H9 (cell line): ENCODE measurements at regions not wholly inside any gene's neighbourhood (a gene's known extent, or its start where the extent isn't known, plus 50 kb on each side); places are given as distances from the start of the nearest gene placed in this dataset.

Source experiments
- DNase-seq: peaks from one replicate; pipeline ENCODE4 v3.0.0-alpha.2; 2017
- H2AFZ ChIP-seq: one replicate; pipeline ENCODE4 v1.6.1; 2013; ENCODE audit warnings: mild to moderate bottlenecking, low read length, control low read depth, moderate library complexity
- H2AK5ac ChIP-seq: 2 replicates; pipeline ENCODE4 v1.6.1; 2013; ENCODE audit warnings: low read length, control low read depth, mixed read lengths; ENCODE audit not compliant: insufficient read length
- H2BK120ac ChIP-seq: one replicate; pipeline ENCODE4 v1.6.1; 2013; ENCODE audit warnings: low read depth, mild to moderate bottlenecking, low read length, control low read depth, inconsistent platforms; ENCODE audit not compliant: poor library complexity, severe bottlenecking
- H2BK12ac ChIP-seq: 2 replicates; pipeline ENCODE4 v1.6.1; 2013; ENCODE audit warnings: low read length, control low read depth, mixed read lengths, low read depth; ENCODE audit not compliant: insufficient read length
- H2BK15ac ChIP-seq: 2 replicates; pipeline ENCODE4 v1.6.1; 2013; ENCODE audit warnings: low read depth, low read length, control low read depth
- H2BK20ac ChIP-seq: one replicate; pipeline ENCODE4 v1.6.1; 2013; ENCODE audit warnings: low read depth, mild to moderate bottlenecking, low read length, control low read depth, inconsistent platforms; ENCODE audit not compliant: poor library complexity, severe bottlenecking
- H2BK5ac ChIP-seq: 2 replicates; pipeline ENCODE4 v1.6.1; 2013; ENCODE audit warnings: low read length, control low read depth, mixed read lengths; ENCODE audit not compliant: insufficient read length
- H3K14ac ChIP-seq: 2 replicates; pipeline ENCODE4 v1.6.1; 2013; ENCODE audit warnings: low read length, control low read depth; ENCODE audit not compliant: insufficient read depth
- H3K18ac ChIP-seq: 2 replicates; pipeline ENCODE4 v1.6.1; 2013; ENCODE audit warnings: low read depth, mild to moderate bottlenecking, mixed read lengths, low read length, control low read depth; ENCODE audit not compliant: insufficient read length
- H3K23ac ChIP-seq: 2 replicates; pipeline ENCODE4 v1.6.1; 2013; ENCODE audit warnings: low read length, control low read depth, mixed read lengths, low read depth; ENCODE audit not compliant: insufficient read length
- H3K23me2 ChIP-seq: 2 replicates; pipeline ENCODE4 v1.6.1; 2013; ENCODE audit warnings: low read depth, mild to moderate bottlenecking, mixed read lengths, low read length, control low read depth; ENCODE audit not compliant: insufficient read length, poor library complexity, severe bottlenecking
- H3K27ac ChIP-seq: 2 replicates; pipeline ENCODE4 v1.5.1; 2013; ENCODE audit warnings: low read length, control low read depth, mixed read lengths, low read depth; ENCODE audit not compliant: insufficient read length
- H3K27me3 ChIP-seq: 2 replicates; pipeline ENCODE4 v1.6.1; 2013; ENCODE audit warnings: low read length, control low read depth, inconsistent platforms; ENCODE audit not compliant: insufficient read depth
- H3K4ac ChIP-seq: 2 replicates; pipeline ENCODE4 v1.6.1; 2013; ENCODE audit warnings: low read depth, mild to moderate bottlenecking, control low read depth, inconsistent platforms, low read length, moderate library complexity
- H3K4me1 ChIP-seq: 2 replicates; pipeline ENCODE4 v1.6.1; 2013; ENCODE audit warnings: low read length, control low read depth, inconsistent platforms; ENCODE audit not compliant: insufficient read depth
- H3K4me2 ChIP-seq: 2 replicates; pipeline ENCODE4 v1.6.1; 2013; ENCODE audit warnings: low read length, control low read depth, mixed read lengths; ENCODE audit not compliant: insufficient read length, insufficient read depth
- H3K56ac ChIP-seq: 2 replicates; pipeline ENCODE4 v1.6.1; 2013; ENCODE audit warnings: low read depth, mild to moderate bottlenecking, mixed read lengths, low read length, control low read depth; ENCODE audit not compliant: insufficient read length
- H3K79me1 ChIP-seq: 2 replicates; pipeline ENCODE4 v1.6.1; 2013; ENCODE audit warnings: low read depth, mild to moderate bottlenecking, moderate library complexity, low read length, control low read depth, inconsistent platforms; ENCODE audit not compliant: insufficient read depth, poor library complexity, severe bottlenecking
- H3K79me2 ChIP-seq: 2 replicates; pipeline ENCODE4 v1.6.1; 2013; ENCODE audit warnings: low read length, control low read depth, inconsistent platforms; ENCODE audit not compliant: insufficient read depth
- H3K9ac ChIP-seq: 2 replicates; pipeline ENCODE4 v1.6.1; 2013; ENCODE audit warnings: low read length, control low read depth, mixed read lengths; ENCODE audit not compliant: insufficient read length; ENCODE audit errors: extremely low read depth
- H3K9me3 ChIP-seq: one replicate; pipeline ENCODE4 v1.6.1; 2013; ENCODE audit warnings: low read depth, low read length, inconsistent platforms; ENCODE audit not compliant: control insufficient read depth
- H3T11ph ChIP-seq: one replicate; pipeline ENCODE4 v1.6.1; 2013; ENCODE audit warnings: mild to moderate bottlenecking, low read length, control low read depth, inconsistent platforms
- H4K20me1 ChIP-seq: one replicate; pipeline ENCODE4 v1.6.1; 2013; ENCODE audit not compliant: control insufficient read depth, insufficient read length, insufficient read depth
- H4K5ac ChIP-seq: 2 replicates; pipeline ENCODE4 v1.6.1; 2013; ENCODE audit warnings: low read depth, mild to moderate bottlenecking, mixed read lengths, low read length, control low read depth; ENCODE audit not compliant: insufficient read length
- H4K8ac ChIP-seq: replicated peaks from 2 replicates; pipeline ENCODE4 v1.6.1; 2013; ENCODE audit warnings: low read length, control low read depth, mixed read lengths, low read depth; ENCODE audit not compliant: insufficient read length
- H4K91ac ChIP-seq: 2 replicates; pipeline ENCODE4 v1.6.1; 2013; ENCODE audit warnings: low read depth, mild to moderate bottlenecking, moderate library complexity, mixed read lengths, low read length, control low read depth; ENCODE audit not compliant: insufficient read length
- H3K27ac Mint-ChIP-seq, 3 experiments: 2 replicates in 2 of 3; 3 replicates in 1 of 3; pipeline ENCODE4 v1.8.0; 2020 to 2021; ENCODE audit warnings: mixed read lengths in 3 of 3, mild to moderate bottlenecking in 1 of 3, moderate library complexity in 1 of 3
- H3K27me3 Mint-ChIP-seq: 2 replicates; pipeline ENCODE4 v1.8.0; 2021; ENCODE audit warnings: low read depth, mild to moderate bottlenecking, moderate library complexity, mixed read lengths
- H3K36me3 Mint-ChIP-seq, 3 experiments: 2 replicates in 2 of 3; 3 replicates in 1 of 3; pipeline ENCODE4 v1.8.0; 2020 to 2021; ENCODE audit warnings: low read depth in 3 of 3, mixed read lengths in 3 of 3; ENCODE audit not compliant: insufficient read depth in 1 of 3
- H3K4me1 Mint-ChIP-seq, 2 experiments: 2 replicates each; pipeline ENCODE4 v1.8.0; 2020; ENCODE audit warnings: mixed read lengths in 2 of 2
- H3K4me3 Mint-ChIP-seq, 2 experiments: 2 replicates in 1 of 2; 3 replicates in 1 of 2; pipeline ENCODE4 v1.8.0; 2020 to 2021; ENCODE audit warnings: mild to moderate bottlenecking in 2 of 2, mixed read lengths in 2 of 2, moderate library complexity in 1 of 2
- H3K9me3 Mint-ChIP-seq, 2 experiments: 2 replicates in 1 of 2; 3 replicates in 1 of 2; pipeline ENCODE4 v1.8.0; 2020; ENCODE audit warnings: mild to moderate bottlenecking in 2 of 2, mixed read lengths in 2 of 2, moderate library complexity in 1 of 2
- WGBS: extraction: QIAGEN DNeasy Blood & Tissue Kit; methylation state at CpG from one replicate; pipeline ENCODE4 v1.1.7; 2013; ENCODE audit warnings: missing lambda C conversion rate, low lambda C conversion rate, mixed read lengths; ENCODE audit not compliant: insufficient read length; ENCODE audit errors: extremely low coverage; 5-methylcytosine and 5-hydroxymethylcytosine counted together
- TF ChIP-seq, protein P1 (sequence below): fragments of 200-600 bp; sonication (generic); conservative IDR thresholded peaks from 3 replicates; pipeline ENCODE4 v1.8.0; 2021; ENCODE audit warnings: antibody characterized with exemption, mild to moderate bottlenecking

GRCh38 chr1:194600716-194601115 is 1414.3 kb upstream of the B3GALT2 start:
- no peak overlapping the region for H3K27ac Mint-ChIP-seq

More at GRCh38 chr1:194600716-194601115, 1414.3 kb upstream of the B3GALT2 start:
- Histone ChIP-seq H2AK5ac (no peak overlapping the region), H3K79me2 (no peaks in the 10 kb centered on the region), H3K14ac (no peak overlapping the region), H3K56ac (no peak overlapping the region), H3K4me1 (no peaks in the 10 kb centered on the region), H4K8ac (no peak overlapping the region), H2BK20ac (no peak overlapping the region), H3K9ac (no peak overlapping the region), H3K27me3 (no peaks in the 10 kb centered on the region), H3T11ph (no peak overlapping the region), H4K5ac (no peak overlapping the region), H4K20me1 (no peaks in the 10 kb centered on the region), H3K27ac (no peak overlapping the region), H3K23me2 (no peaks in the 10 kb centered on the region), H2BK120ac (no peak overlapping the region), H3K79me1 (no peaks in the 10 kb centered on the region), H2BK5ac (no peak overlapping the region), H3K4me2 (no peak overlapping the region), H3K18ac (no peak overlapping the region), H2AFZ (no peak overlapping the region), H3K9me3 (no peaks in the 10 kb centered on the region), H2BK12ac (no peak overlapping the region), H3K4ac (no peak overlapping the region), H4K91ac (no peak overlapping the region), H2BK15ac (no peak overlapping the region), H3K23ac (no peak overlapping the region)
- TF ChIP-seq, protein P1, sequence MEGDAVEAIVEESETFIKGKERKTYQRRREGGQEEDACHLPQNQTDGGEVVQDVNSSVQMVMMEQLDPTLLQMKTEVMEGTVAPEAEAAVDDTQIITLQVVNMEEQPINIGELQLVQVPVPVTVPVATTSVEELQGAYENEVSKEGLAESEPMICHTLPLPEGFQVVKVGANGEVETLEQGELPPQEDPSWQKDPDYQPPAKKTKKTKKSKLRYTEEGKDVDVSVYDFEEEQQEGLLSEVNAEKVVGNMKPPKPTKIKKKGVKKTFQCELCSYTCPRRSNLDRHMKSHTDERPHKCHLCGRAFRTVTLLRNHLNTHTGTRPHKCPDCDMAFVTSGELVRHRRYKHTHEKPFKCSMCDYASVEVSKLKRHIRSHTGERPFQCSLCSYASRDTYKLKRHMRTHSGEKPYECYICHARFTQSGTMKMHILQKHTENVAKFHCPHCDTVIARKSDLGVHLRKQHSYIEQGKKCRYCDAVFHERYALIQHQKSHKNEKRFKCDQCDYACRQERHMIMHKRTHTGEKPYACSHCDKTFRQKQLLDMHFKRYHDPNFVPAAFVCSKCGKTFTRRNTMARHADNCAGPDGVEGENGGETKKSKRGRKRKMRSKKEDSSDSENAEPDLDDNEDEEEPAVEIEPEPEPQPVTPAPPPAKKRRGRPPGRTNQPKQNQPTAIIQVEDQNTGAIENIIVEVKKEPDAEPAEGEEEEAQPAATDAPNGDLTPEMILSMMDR: no peak
- no CpG with 5 or more reads among the region's 3 CpGs for WGBS
- DNase-seq: no peak
- Mint-ChIP-seq H3K27me3 (no peaks in the 10 kb centered on the region), H3K9me3 (no peaks in the 10 kb centered on the region), H3K36me3 (no peaks in the 10 kb centered on the region; a peak in 1 of 7 replicates), H3K4me3 (no peak overlapping the region), H3K4me1 (no peaks in the 10 kb centered on the region)
